ENCODE measurements at regions not wholly inside any gene's neighbourhood (a gene's known extent, or its start where the extent isn't known, plus 50 kb on each side); places are given as distances from the start of the nearest gene placed in this dataset.

DNA sequence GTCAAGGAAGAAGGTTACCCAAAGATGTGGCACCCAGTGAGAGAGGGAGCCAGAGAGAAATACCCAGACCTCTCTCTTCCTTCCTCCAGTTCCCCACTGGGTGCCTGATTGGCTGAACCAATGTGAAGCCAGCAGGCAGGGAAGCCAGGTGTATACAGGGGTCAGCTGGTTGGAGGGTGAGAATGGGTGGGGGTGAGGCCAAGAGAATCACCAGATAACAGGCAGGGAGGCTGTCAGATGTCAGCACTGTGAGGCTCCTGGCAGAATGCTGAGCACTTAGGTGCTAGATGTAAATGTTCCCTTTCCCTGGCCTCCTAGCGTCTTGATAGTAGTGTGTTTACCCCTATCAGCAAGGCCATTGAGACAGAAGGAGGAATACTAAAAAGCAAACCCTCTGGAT, 104.0 kb upstream of the MGAT5 start:
- TF ChIP-seq CTCF (IDR thresholded peaks at IDR 0.05), result no peak
- TF ChIP-seq POLR2A (IDR thresholded peaks at IDR 0.05), result no peak

Data from right lobe of liver (tissue), 4 donors.